Cardiac fibroblast (primary cell): ENCODE measurements at regions not wholly inside any gene's neighbourhood (a gene's known extent, or its start where the extent isn't known, plus 50 kb on each side); places are given as distances from the start of the nearest gene placed in this dataset.

Experiments
- DNase-seq, 2 donors: peaks; one replicate each; pipeline versions ENCODE4 v3.0.0 to v3.0.0-alpha.2; 2010; ENCODE audit warnings: low read depth in 2 of 2
- H3K4me3 ChIP-seq, 2 donors: replicated peaks in 1 of 2; 1 replicate in 1 of 2; 2 replicates in 1 of 2; pipeline ENCODE4 v1.5.1; 2011; ENCODE audit warnings: low read depth in 2 of 2, low read length in 2 of 2, mild to moderate bottlenecking in 2 of 2, moderate library complexity in 1 of 2
- TF ChIP-seq, protein P1 (sequence below): IDR thresholded peaks from one replicate; pipeline ENCODE4 v1.5.1; 2011; ENCODE audit warnings: low read depth, mild to moderate bottlenecking, low read length, inconsistent platforms

DNA sequence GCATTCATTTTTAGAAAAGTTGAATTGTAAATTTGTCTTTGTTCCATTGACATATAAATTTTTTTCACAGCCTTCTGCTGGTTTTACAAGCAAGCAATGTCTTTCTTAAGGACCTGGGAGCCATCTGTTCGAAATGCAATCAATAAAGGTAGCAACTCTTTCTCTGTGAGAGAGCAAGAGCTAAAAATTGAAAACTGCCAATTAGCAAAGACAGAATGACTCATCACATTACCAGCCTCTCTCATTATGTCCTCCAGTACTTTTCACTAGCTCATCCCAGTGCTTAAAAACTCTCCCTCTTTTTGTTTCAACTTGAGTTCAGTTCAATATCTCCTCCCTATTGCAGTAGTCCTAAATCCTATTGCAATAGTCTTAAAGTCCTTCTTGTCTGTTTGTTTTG lies 760.7 kb upstream of the SLITRK6 start:
- TF ChIP-seq, protein P1, sequence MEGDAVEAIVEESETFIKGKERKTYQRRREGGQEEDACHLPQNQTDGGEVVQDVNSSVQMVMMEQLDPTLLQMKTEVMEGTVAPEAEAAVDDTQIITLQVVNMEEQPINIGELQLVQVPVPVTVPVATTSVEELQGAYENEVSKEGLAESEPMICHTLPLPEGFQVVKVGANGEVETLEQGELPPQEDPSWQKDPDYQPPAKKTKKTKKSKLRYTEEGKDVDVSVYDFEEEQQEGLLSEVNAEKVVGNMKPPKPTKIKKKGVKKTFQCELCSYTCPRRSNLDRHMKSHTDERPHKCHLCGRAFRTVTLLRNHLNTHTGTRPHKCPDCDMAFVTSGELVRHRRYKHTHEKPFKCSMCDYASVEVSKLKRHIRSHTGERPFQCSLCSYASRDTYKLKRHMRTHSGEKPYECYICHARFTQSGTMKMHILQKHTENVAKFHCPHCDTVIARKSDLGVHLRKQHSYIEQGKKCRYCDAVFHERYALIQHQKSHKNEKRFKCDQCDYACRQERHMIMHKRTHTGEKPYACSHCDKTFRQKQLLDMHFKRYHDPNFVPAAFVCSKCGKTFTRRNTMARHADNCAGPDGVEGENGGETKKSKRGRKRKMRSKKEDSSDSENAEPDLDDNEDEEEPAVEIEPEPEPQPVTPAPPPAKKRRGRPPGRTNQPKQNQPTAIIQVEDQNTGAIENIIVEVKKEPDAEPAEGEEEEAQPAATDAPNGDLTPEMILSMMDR, result no peak
- DNase-seq, result no peak
- H3K4me3 ChIP-seq, result no peak overlapping the region

DNA sequence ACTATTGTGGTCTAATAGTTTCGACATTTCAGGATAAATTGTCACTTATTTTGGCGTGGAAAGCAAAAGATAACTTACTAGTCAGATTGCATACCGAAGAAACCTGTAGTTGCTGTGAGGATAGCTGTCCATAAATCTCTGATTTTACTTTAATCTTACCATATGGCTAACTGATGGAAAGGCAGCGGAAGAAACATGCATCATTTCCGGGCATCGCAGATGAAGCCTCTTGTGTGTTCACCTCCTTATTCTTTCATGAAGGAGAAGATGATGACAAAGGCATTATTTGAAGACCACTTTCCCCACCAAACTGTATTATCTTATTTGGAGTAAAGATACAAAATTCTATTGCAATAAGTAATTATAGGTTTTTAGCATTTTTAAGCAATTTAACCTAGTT lies 763.6 kb upstream of the SLITRK6 start:
- TF ChIP-seq, protein P1, result no peak
- H3K4me3 ChIP-seq, result no peak overlapping the region
- no peak for DNase-seq

DNA sequence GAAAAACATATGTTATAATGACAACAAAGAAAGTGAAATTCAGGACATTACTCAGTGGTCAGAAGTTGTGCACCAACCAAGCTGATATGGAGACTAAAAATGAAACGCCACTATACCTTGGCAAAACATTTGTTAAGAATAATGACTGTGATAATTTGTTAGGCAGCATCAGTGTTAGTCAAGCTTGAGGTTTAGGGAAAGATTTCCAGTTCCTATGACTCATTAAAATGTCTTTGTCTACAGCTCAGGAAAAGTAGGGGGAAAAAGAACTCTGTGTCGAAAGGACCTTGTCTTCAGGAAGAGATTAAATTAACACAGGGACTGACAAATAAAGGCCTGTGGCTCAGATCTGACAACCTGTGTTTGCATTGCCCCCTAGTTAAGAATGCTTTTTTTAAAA lies 764.1 kb upstream of the SLITRK6 start:
- H3K4me3 ChIP-seq, result no peak overlapping the region
- DNase-seq, result peak in 1 of 2 donors; percentile 48
- TF ChIP-seq, protein P1, result no peak

DNA sequence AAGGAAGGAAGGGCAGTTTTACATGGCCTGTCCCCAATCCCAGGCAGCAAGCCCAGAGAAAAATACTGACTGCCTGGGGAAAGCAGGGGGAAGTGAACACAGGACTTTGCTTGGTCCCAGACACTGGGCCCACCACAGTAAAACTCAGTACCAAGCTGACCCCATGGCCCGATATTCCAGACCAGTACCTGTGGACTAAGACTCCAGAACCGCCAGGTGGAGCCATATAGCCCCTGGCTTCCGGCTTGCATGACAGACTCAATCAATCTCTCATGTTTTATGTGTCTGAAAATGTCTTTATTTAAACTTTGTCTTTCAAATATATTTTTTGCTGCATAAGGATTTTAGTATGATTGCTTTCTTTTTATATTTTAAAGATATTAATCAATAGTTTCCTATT lies 767.9 kb upstream of the SLITRK6 start:
- no peak overlapping the region for H3K4me3 ChIP-seq
- no peak for DNase-seq
- TF ChIP-seq, protein P1, result no peak

DNA sequence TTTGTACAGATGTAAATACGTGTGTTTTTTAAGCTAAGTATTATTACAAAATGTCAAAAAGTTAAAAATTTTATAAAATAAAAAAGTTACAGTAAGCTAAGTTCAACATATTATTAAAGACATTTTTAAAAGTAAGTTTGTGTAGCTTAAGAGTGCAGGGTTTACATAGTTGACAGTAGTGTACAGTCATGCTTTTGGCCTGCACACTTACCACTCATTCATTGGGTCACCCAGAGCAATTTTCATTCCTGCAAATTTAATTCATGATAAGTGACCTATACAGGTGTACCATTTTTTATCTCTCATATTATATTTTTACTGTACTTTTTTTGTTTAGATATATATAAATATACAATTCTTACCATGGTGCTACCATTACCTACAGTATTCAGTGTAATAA lies 769.9 kb upstream of the SLITRK6 start:
- TF ChIP-seq, protein P1, result no peak
- DNase-seq, result no peak
- no peak overlapping the region for H3K4me3 ChIP-seq

DNA sequence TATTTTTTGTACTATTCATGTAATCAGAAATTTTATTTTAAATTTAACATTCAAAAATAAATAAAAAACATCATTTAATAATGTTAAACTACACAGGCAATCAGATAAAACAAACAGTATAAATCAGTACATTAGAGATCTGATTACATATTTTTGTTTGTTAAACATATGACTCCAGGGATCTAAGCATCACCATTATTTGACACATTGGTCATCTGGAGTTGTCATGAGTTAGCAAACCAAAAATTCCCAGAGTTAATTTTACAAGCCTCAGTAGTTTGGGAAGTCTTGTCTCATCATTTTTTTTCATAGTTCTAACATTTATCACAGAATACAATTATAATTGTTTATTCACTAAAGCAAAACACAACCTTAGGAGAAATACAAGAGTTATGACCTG lies 770.8 kb upstream of the SLITRK6 start:
- H3K4me3 ChIP-seq, result no peak overlapping the region
- no peak for DNase-seq
- TF ChIP-seq, protein P1, result no peak

DNA sequence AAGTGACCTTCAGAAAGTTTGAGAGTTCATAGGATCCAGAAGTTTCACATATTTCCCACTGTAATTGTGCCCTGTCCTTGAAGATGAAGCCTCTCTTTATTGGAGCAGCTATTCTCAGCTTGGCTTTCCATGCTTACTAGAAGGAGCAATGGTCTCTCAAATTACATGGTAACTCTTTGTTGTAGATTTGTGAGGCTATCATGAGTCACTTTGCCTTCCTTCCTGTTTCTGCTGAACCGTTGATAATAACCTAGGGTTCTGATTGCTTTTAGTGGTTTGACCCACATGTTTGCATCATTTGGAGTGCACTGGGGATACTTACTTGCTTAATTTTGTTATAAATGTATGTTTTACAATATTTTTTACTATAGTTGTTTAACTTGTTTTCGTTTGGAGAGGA lies 772.9 kb upstream of the SLITRK6 start:
- peak in 1 of 2 donors; percentile 13 for DNase-seq
- no peak overlapping the region for H3K4me3 ChIP-seq
- TF ChIP-seq, protein P1, result no peak
